Esophagus muscularis mucosa (tissue), 4 donors: ENCODE measurements at regions not wholly inside any gene's neighbourhood (a gene's known extent, or its start where the extent isn't known, plus 50 kb on each side); places are given as distances from the start of the nearest gene placed in this dataset.
A peak's percentile ranks its signal among the peaks of the same experiment; 100 is the strongest.

Experiments used
- DNase-seq: peaks from one replicate; pipeline ENCODE4 v3.0.0-alpha.2; 2017; ENCODE audit errors: extremely low spot score
- H3K27ac ChIP-seq, 4 donors: fragments of 200-600 bp; sonication (generic); replicated peaks in 1 of 4; 1 replicate in 3 of 4; 2 replicates in 1 of 4; pipeline ENCODE4 v1.5.1; 2016 to 2019; ENCODE audit warnings: mild to moderate bottlenecking in 1 of 4
- H3K27me3 ChIP-seq, 4 donors: fragments of 200-600 bp; sonication (generic); one replicate each; pipeline versions ENCODE4 v1.5.1 to v1.6.0; 2016 to 2019
- H3K36me3 ChIP-seq, 4 donors: fragments of 200-600 bp; sonication (generic); one replicate each; pipeline ENCODE4 v1.5.1; 2016 to 2019
- H3K4me1 ChIP-seq, 4 donors: fragments of 200-600 bp; sonication (generic); one replicate each; pipeline ENCODE4 v1.5.1; 2016 to 2019
- H3K4me3 ChIP-seq, 4 donors: fragments of 200-600 bp; sonication (generic); 1 replicate in 2 of 4; 2 replicates in 2 of 4; pipeline ENCODE4 v1.5.1; 2016 to 2019; ENCODE audit warnings: mild to moderate bottlenecking in 4 of 4, moderate library complexity in 1 of 4
- H3K9me3 ChIP-seq, 4 donors: fragments of 200-600 bp; sonication (generic); 1 replicate in 3 of 4; 2 replicates in 1 of 4; pipeline ENCODE4 v1.5.1; 2016 to 2019
- EP300 ChIP-seq: sonication (generic); formaldehyde crosslinking; IDR thresholded peaks from one replicate; pipeline ENCODE4 v1.6.1; 2017; ENCODE audit warnings: antibody characterized with exemption
- POLR2A ChIP-seq: fragments of 450-650 bp; IDR thresholded peaks from one replicate; pipeline ENCODE4 v1.6.1; 2017; ENCODE audit warnings: antibody characterized with exemption, moderate library complexity, mild to moderate bottlenecking, low read depth
- POLR2AphosphoS5 ChIP-seq, 2 donors: sonication (generic); formaldehyde crosslinking; IDR thresholded peaks; one replicate each; pipeline ENCODE4 v1.6.1; 2017; ENCODE audit warnings: antibody characterized with exemption in 2 of 2
- WGBS: methylation state at CpG from one replicate; pipeline ENCODE4 v1.1.5; 2018; 5-methylcytosine and 5-hydroxymethylcytosine counted together
- intact Hi-C: fragments of 100-400 bp; cut with DNase I; formaldehyde crosslinking; loops from one replicate; pipeline ENCODE4 v1.15.1; 2023
- TF ChIP-seq, protein P1 (sequence below), 3 experiments: fragments of 200-600 bp in 2 of 3; fragments of 450-650 bp in 1 of 3; sonication (generic) in 2 of 3; IDR thresholded peaks; one replicate each; pipeline ENCODE4 v1.5.1; 2017 to 2019; ENCODE audit warnings: antibody characterized with exemption in 3 of 3, mild to moderate bottlenecking in 2 of 3, moderate library complexity in 1 of 3

DNA sequence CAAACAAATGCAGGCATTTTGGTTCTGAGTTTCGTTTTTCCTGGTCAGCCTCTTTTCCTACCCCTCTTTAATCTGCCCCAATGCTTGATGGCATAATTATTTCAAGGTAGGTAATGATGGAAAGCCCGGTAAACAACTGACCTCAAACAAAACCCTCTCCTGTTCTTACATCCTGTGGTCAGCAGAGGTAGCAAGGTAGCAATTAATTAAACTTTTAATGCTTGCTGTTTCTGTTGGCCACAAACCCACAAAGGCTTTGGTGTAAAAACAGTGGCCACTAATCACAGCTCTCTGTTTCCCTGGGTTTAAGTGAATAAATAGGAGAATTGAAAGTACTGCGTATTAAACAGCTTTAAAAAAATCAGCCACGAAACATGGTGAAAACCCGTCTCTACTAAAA lies 261.5 kb upstream of the SOX4 start:
- H3K9me3 ChIP-seq: no peaks in the 10 kb centered on the region
- H3K4me3 ChIP-seq: no peak overlapping the region
- TF ChIP-seq, protein P1, sequence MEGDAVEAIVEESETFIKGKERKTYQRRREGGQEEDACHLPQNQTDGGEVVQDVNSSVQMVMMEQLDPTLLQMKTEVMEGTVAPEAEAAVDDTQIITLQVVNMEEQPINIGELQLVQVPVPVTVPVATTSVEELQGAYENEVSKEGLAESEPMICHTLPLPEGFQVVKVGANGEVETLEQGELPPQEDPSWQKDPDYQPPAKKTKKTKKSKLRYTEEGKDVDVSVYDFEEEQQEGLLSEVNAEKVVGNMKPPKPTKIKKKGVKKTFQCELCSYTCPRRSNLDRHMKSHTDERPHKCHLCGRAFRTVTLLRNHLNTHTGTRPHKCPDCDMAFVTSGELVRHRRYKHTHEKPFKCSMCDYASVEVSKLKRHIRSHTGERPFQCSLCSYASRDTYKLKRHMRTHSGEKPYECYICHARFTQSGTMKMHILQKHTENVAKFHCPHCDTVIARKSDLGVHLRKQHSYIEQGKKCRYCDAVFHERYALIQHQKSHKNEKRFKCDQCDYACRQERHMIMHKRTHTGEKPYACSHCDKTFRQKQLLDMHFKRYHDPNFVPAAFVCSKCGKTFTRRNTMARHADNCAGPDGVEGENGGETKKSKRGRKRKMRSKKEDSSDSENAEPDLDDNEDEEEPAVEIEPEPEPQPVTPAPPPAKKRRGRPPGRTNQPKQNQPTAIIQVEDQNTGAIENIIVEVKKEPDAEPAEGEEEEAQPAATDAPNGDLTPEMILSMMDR (IDR thresholded peaks at IDR 0.05): no peak
- TF ChIP-seq POLR2AphosphoS5 (IDR thresholded peaks at IDR 0.05) (no peak), POLR2A (no peak), EP300 (no peak)
- H3K36me3 ChIP-seq: no peaks in the 10 kb centered on the region
- 89% methylated on average over 5 of the region's 5 CpGs for WGBS
- DNase-seq: no peak
- H3K4me1 ChIP-seq: peaks cover 0 to 13% (median 10%) of the 10 kb centered on the region in 4 donors
- no peaks in the 10 kb centered on the region for H3K27me3 ChIP-seq
- intact Hi-C loops: no loop called here
- no peak overlapping the region for H3K27ac ChIP-seq

DNA sequence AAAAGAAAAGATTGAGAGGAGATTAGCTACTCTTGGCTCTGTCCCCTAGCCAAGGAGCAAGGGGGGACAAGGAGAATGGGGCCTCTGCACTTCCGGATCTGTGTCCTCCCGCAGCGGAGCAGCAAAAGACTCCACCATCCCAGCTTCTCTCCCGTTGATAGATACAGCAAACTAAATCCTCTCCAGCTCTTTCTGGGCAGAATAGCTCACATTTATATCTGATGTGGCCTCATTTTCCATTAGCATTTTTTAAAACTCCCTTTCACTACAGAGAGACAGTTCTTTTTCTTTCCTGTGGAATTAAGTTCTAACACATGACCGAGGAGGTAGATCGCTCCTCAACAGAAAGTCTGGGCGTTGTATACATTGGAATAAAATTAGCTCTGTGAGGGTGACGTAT lies 260.9 kb upstream of the SOX4 start:
- Histone ChIP-seq H3K27me3 (no peaks in the 10 kb centered on the region), H3K4me3 (peak overlapping the region in 1 of 4 donors; percentile 7), H3K9me3 (no peaks in the 10 kb centered on the region), H3K36me3 (no peaks in the 10 kb centered on the region), H3K4me1 (peaks cover 0 to 13% (median 10%) of the 10 kb centered on the region in 4 donors), H3K27ac (no peak overlapping the region)
- DNase-seq: no peak
- intact Hi-C loops: no loop called here
- TF ChIP-seq, protein P1 (IDR thresholded peaks at IDR 0.05): no peak
- TF ChIP-seq POLR2A (no peak), EP300 (no peak), POLR2AphosphoS5 (IDR thresholded peaks at IDR 0.05) (no peak)
- WGBS: 69% methylated on average over 8 of the region's 8 CpGs

DNA sequence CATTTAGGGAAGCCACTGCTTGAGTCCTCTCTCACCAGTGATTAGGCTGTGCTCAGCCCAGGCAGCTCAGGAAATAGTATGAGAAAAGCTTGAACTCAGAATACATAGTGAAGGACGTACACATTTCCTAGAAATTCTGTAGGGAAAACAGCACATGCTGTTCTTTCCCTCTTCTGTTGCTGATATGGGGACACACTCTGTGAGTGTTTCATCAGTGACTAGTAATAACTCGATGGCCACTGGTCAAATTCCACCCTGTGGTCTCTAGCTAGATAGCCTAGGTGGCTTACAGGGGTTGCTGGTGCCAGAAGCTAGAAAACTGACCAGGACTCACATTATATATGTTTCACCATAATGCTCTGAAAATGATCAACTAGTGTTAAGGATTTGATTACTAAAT lies 259.8 kb upstream of the SOX4 start:
- intact Hi-C loops: no loop called here
- H3K36me3 ChIP-seq: no peaks in the 10 kb centered on the region
- peaks cover 0 to 13% (median 10%) of the 10 kb centered on the region in 4 donors for H3K4me1 ChIP-seq
- no peaks in the 10 kb centered on the region for H3K9me3 ChIP-seq
- H3K4me3 ChIP-seq: no peak overlapping the region
- H3K27ac ChIP-seq: no peak overlapping the region
- no peaks in the 10 kb centered on the region for H3K27me3 ChIP-seq
- no peak for DNase-seq
- TF ChIP-seq POLR2A: no peak
- no peak for TF ChIP-seq EP300
- no peak for TF ChIP-seq POLR2AphosphoS5 (IDR thresholded peaks at IDR 0.05)
- TF ChIP-seq, protein P1 (IDR thresholded peaks at IDR 0.05): no peak
- WGBS: 91% methylated on average over 2 of the region's 2 CpGs

DNA sequence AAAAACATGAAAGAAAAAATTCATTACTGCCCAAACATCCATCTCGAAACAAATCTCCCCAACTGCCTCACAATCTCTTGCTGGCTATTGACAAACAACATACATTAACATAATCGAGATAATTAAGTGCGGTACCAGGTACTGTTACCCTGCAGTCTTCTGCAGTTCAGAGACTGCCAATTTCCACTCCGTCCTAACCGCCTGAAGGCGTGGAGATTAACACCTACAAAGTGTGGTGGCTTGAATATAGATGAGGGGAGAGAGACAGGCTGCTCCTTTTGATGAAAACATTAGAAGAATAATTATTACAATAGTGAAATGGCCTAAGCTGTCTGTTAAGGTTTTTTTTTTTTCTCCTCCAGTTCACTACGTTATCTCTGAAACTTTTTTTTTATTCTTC lies 258.9 kb upstream of the SOX4 start:
- Histone ChIP-seq H3K27me3 (no peaks in the 10 kb centered on the region), H3K4me3 (no peak overlapping the region), H3K36me3 (no peaks in the 10 kb centered on the region), H3K27ac (no peak overlapping the region), H3K4me1 (peaks cover 0 to 13% (median 10%) of the 10 kb centered on the region in 4 donors), H3K9me3 (no peaks in the 10 kb centered on the region)
- intact Hi-C loops: no loop called here
- no peak for DNase-seq
- 96% methylated on average over 7 of the region's 7 CpGs for WGBS
- TF ChIP-seq, protein P1 (IDR thresholded peaks at IDR 0.05): no peak

DNA sequence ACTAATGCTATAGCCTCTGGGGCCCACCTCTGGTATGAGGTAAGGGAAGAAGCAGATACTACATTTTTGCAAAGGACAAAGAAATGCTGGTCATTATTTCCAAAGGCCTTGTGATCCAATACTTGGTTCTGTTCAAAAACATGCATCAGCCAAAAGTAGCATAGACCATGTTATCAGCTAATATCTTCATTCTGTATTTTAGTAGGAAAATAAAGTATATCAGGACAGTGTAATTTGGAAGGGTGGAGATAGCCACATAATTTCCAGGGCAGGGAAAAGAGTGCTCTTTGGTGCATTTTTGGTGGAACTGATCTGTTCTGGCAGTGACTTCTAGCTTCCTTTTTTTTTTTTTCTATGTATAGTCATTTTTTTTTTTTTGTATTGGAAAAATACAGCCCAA lies 258.0 kb upstream of the SOX4 start:
- no peaks in the 10 kb centered on the region for H3K36me3 ChIP-seq
- TF ChIP-seq POLR2AphosphoS5 (IDR thresholded peaks at IDR 0.05) (no peak), POLR2A (no peak)
- TF ChIP-seq, protein P1 (IDR thresholded peaks at IDR 0.05): no peak
- no peak for DNase-seq
- no peak overlapping the region for H3K27ac ChIP-seq
- H3K4me1 ChIP-seq: peaks cover 0 to 13% (median 10%) of the 10 kb centered on the region in 4 donors
- H3K9me3 ChIP-seq: no peaks in the 10 kb centered on the region
- no peak overlapping the region for H3K4me3 ChIP-seq
- H3K27me3 ChIP-seq: no peaks in the 10 kb centered on the region
- intact Hi-C loops: no loop called here
